ENCODE measurements at regions not wholly inside any gene's neighbourhood (a gene's known extent, or its start where the extent isn't known, plus 50 kb on each side); places are given as distances from the start of the nearest gene placed in this dataset.

GRCh38 chr9:633461-633860 is 208.0 kb upstream of the DMRT1 start:
- no peak for DNase-seq

DNA sequence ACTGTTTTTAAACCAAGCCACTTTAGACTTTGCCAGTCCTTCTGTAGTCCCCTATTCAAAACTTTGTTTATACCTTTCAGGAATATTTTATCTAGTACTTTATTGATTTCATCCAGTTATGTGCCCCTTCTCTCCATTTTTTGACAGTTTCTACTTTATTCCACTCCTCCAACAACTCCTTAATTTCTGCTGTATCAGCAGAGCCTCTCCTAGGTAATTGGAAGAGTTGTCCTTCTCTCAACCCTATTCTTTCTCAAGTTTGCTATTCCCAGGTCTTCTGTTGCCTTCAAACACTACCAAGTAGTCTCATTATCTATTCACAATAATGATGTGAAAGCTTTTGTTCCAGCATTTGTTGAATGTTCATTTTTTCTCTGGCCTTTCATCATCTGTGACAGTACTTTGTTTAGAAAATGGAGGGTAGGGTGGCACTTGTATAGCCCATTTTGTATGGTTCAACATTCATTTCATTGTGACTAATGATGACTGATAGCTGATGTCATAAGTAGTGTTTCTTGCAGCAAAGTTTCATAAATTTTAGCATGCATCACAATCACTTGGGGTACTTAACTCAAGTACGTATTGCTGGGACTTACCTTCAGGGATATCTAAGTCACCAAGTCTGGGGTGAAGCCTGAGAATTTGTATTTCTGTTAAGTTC is 204.4 kb upstream of the DMRT1 start:
- DNase-seq = no peak

- no peak for DNase-seq
These were observed 203.3 kb upstream of the DMRT1 start for GRCh38 chr9:638152-638551.

GRCh38 chr9:642014-642413 is 199.5 kb upstream of the DMRT1 start:
- no peak for DNase-seq

DNA sequence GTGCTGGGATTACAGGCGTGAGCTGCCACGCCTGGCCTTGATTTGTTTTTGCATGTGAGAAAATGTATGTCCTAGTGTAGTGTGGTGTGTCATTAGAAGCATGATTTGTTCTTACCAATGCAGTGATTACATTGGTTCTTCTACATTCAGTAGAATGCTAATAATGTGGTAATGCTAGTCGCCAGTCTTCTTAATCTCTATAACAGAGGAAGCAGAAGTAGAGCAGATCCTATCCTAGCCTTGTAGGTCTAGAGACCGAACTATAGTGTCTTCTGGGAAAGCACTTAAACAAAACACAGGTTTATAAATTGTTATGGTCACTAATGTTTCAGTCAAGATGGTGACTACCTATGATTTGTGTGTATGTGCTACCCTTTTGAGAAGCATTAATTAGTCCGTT is 197.5 kb upstream of the DMRT1 start:
- DNase-seq = no peak

DNA sequence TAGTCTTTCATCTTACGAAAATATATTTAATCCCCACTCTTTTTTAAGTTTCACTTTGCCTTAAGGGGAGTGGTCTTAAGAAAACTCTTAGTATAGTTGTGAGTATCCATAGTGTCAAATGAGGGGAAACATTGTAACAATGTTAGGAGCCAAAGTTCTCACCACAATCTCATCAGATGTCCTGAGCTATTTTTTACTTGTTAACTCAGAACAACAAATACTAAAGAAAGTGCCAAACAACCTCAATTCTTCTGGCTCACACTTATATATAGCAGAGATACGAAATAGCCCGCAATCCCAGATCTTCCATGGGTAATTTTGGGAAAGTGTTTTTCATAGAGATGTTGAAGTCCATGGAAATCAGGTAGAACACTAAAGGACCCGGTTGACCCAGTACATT is 194.0 kb upstream of the DMRT1 start:
- DNase-seq = no peak

- no peak for DNase-seq
These were observed 192.1 kb upstream of the DMRT1 start for GRCh38 chr9:649128-650074.

DNA sequence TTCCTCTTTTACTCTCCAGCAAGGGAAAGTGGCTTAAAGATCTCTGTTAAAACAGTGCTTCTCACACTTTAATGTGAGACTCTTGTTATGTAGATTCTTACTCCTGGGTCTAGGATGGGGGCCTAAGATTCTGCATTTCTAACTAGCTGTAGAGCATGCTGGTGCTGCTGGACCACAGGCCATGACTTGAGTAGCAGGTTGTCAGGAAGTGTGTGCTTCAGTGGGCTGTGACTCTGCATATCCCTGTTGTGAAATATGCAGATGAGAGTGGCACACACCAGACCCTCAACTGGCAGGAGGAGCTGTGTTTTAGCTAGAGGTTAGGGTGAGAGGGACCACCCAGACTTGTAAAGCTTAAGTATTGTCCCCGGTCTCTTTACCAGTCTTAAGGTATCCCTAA is 191.1 kb upstream of the DMRT1 start:
- no peak for DNase-seq

GRCh38 chr9:651371-651770 is 190.1 kb upstream of the DMRT1 start:
- no peak for DNase-seq

DNA sequence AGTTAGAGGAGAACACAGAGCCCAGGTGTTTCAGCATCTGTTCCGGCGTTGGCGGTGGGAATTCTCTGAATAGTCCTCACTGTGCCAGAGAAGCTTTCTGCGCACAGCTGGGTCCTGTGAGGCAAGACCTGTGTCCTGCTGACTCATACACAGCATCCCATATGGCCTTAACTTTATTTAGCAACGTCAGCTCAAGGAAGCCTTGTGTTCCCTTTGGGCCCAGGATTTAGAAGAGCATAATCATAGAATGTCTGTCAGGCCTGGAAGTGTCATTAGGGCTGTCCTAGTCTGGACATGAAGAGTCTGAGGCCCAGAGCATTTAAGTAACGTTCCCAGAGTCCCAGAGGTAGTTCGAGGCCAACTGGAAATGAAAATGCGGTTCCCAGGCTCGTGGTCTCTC is 188.6 kb upstream of the DMRT1 start:
- no peak for DNase-seq

- DNase-seq = no peak
These were observed 188.1 kb upstream of the DMRT1 start for GRCh38 chr9:653421-653820.

GRCh38 chr9:653856-654387 is 187.6 kb upstream of the DMRT1 start:
- DNase-seq = no peak

DNA sequence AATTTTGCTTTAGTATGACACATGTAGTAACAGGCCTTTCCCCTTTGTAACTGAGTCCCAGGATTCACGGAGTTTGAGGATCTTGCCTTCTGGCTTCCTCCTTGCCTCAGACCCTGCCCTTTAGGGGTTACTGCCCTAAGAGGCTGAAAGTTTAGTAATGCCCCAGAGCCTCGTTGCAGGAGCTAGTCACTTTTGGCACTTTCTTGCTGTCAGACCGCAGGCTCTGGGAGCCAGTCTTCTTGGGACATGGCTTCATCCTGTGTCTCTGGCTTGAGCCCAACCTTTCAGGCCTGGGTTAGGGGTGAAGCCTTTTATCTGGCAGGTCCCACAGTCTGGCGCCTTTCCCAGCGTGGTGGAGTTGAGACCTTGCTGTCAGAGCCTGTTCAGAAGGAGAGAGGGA is 185.6 kb upstream of the DMRT1 start:
- no peak for DNase-seq

DNA sequence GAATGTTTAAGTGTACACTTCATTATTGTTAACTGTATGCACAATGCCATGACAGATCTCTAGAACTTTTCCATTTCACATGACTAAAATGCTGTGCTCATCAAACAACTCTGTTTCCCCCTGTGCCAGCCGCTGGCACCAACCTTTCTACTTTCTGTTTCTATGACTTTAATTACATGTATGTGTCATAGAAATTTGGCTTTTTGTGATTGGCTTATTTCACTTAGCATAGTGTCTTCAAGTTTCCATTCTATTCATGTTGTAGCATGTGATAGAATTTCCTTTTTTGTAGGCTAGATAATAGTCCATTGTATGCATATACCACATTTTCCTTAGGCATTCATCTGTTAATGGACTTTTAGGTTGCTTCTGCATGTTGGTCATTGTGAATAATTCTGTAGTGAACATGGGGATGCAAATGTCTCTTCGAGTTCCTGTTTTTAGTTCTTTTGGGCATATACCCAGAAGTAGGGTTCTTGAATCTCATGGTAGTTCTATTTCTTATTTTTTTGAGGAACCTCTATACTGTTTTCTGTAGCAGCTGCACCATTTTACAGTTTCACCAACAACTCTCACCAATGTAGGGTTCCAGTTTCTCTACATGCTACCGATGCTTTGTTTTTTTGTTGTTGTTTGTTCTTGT is 184.4 kb upstream of the DMRT1 start:
- no peak for DNase-seq

DNA sequence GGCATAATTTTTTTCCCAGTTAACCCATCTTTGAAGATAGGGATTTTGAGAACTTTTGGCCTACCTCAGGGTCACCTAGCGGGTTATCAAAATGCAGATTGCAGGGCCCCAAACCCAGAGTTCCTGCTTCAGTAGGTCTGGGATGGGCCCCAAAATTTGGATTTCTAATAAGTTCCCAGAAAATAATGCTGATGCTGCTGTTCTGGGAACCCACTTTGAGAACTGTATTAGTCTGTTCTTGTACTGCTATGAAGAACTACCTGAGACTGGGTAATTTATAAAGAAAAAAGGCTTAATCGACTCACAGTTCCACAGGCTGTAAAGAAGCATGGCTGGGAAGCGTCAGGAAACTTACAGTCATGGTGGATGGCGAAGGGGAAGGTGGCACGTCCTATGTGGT is 182.2 kb upstream of the DMRT1 start:
- DNase-seq = no peak

GRCh38 chr9:660227-660626 is 181.3 kb upstream of the DMRT1 start:
- DNase-seq = no peak

GRCh38 chr9:663541-663940 is 178.0 kb upstream of the DMRT1 start:
- DNase-seq = no peak

GRCh38 chr9:665296-665695 is 176.2 kb upstream of the DMRT1 start:
- no peak for DNase-seq

DNA sequence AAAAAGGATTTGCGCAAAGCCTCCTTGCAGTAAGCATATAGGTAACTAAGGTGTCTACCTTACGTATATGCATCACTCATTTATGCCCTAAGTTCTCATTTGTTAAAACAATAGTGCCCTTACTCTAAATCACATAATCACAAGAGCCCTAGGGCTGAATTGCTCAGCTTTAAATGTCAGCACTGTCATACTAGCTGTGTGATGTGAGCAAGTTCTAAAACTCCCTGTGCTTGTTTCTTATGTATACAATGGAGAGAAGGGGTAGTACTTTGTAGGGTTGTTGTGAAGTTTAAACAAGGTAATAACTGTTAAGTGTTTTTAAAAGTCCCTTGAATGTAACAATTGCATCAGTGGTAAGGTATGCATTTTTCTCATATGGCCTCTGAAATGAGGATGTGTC is 169.5 kb upstream of the DMRT1 start:
- no peak for DNase-seq

GRCh38 chr9:672851-673250 is 168.6 kb upstream of the DMRT1 start:
- DNase-seq = no peak

DNA sequence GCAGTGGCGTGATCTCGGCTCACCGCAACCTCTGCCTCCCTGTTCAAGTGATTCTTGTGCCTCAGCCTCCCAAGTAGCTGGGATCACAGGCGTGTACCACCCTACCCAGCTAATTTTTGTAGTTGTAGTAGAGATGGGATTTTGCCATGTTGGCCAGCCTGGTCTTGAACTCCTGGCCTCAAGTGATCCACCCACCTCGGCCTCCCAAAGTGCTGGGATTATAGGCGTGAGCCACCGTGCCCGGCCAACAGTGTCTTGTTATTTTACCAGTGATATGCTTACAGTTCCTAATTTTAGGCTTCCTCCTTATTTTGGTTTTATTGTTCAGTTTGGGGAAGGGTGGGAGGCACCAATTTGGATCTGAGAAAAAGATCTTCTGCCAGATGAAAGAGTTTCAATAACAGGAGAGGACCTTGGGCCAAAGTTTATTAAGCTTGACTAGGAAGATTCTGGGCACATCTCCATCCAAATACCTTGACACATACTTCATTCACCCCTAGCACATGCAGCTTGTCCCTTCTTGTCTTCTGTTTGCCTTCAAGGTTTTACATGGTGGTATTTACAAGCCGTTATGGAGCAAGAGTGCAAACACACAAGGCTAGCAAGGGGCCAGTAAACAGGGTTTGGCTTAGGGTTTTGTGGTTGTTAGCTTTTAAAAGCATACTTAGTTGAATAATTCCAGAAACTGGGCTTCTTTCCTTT is 168.1 kb upstream of the DMRT1 start:
- DNase-seq = no peak

DNA sequence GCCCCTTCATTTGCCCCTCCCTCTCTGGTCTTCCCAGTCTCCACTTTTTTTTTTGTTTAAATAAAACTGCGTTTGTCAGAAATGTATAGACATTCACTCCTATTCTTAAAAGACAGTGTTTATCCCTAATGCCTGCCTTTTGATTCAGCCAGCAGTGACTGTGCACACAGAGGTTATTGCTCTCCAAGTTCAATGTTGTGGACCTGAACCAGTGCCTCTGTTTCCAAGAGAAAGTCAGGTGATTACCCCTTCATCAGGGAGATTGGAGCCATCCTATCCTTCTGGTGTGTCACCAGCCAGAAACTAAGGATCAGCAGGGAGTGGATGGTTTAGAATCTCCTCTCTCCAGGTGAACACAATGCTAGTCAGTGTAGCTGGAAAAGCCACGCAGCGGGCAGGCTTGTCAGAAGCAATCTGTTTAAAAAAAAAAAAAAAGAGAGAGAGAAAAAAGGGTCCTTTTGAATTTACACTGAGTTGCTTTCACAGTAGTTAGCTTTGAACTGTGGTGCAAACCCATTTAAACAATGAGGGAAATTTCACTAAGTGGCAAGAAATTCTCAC is 167.5 kb upstream of the DMRT1 start:
- DNase-seq = no peak

Data from NCI-H2107 (cell line).